ENCODE measurements at regions not wholly inside any gene's neighbourhood (a gene's known extent, or its start where the extent isn't known, plus 50 kb on each side); places are given as distances from the start of the nearest gene placed in this dataset.
"Not testable (repeated sequence)": the region's sequence is repeated elsewhere in the genome, so short reads cannot be mapped to it uniquely, and the experiment has no call there.

DNA sequence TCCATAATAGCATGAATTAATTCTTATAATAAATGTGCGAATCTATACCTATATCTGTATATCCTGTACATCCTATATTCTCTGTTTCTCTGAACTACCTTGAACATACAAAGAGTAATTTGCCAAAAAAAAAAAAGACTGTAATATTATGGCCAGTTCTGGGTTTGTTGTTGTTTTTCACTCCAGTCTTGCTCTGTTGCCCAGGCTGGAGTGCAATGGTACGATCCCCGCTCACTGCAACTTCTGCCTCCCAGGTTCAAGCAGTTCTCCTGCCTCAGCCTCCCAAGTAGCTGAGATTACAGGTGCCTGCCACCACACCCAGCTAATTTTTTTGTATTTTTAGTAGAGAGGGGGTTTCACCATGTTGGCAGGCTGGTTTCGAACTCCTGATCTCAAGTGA is 876.9 kb upstream of the POT1 start:
- TF ChIP-seq, protein P1, sequence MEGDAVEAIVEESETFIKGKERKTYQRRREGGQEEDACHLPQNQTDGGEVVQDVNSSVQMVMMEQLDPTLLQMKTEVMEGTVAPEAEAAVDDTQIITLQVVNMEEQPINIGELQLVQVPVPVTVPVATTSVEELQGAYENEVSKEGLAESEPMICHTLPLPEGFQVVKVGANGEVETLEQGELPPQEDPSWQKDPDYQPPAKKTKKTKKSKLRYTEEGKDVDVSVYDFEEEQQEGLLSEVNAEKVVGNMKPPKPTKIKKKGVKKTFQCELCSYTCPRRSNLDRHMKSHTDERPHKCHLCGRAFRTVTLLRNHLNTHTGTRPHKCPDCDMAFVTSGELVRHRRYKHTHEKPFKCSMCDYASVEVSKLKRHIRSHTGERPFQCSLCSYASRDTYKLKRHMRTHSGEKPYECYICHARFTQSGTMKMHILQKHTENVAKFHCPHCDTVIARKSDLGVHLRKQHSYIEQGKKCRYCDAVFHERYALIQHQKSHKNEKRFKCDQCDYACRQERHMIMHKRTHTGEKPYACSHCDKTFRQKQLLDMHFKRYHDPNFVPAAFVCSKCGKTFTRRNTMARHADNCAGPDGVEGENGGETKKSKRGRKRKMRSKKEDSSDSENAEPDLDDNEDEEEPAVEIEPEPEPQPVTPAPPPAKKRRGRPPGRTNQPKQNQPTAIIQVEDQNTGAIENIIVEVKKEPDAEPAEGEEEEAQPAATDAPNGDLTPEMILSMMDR (IDR thresholded peaks at IDR 0.05) = not testable (repeated sequence)
- not testable (repeated sequence) for TF ChIP-seq POLR2A (IDR thresholded peaks at IDR 0.05)
